ENCODE measurements at regions not wholly inside any gene's neighbourhood (a gene's known extent, or its start where the extent isn't known, plus 50 kb on each side); places are given as distances from the start of the nearest gene placed in this dataset.

DNA sequence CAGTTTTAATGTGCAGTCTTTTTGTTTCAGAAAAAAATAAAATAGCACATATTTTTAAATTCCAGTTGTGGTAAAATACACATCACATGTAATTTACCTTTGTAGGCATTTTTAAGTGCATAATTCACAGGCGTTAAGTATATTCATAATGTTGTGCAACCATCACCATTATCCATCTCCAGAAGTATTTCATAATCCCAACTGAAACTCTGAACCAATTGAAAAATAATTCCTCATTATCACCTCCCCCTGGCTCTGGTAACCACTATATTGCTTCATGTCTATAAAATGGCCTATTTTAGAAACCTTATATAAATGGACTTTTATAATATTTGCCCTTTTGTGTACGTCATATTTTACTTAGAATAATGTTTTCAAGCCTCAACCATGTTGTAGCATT, 756.5 kb upstream of the KLHL1 start:
- no peak for DNase-seq

DNA sequence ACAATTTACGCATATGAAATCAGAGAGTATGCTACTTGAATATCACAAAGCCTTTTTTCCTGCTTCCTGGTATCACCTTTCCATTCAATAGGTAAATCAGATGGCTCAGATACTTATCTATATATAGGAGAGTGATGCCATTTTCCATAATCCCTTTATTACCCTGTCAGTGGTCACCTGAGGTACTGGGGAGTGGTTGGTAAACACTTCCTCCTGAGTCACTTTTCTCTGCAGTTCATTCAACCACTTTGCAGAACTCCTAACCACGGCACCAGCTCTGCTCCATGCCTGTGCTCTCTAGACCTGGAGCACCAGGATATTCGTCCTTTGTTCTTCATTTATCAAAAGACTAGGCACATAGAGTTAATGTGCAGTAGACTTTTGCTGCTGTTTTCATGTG, 748.5 kb upstream of the KLHL1 start:
- no peak for DNase-seq

DNA sequence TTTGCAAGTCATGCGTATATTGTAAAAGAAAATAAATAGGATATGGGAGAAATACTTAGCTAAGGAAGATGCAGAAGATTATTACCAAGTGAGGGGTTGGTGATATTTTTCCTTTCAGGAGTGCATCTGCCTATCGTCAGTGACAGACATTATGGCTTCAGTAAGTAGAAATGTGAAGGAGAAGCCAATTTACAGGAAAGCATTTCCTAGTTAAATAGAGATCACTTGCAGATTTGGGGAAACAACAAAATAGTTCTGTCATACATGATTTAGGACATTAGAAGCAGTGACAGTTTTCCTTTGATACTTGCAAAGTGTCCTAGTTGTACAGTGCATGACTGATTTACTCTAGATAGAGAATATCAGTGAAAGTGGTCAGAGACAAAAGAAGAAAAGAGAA, 747.8 kb upstream of the KLHL1 start:
- DNase-seq: no peak

DNA sequence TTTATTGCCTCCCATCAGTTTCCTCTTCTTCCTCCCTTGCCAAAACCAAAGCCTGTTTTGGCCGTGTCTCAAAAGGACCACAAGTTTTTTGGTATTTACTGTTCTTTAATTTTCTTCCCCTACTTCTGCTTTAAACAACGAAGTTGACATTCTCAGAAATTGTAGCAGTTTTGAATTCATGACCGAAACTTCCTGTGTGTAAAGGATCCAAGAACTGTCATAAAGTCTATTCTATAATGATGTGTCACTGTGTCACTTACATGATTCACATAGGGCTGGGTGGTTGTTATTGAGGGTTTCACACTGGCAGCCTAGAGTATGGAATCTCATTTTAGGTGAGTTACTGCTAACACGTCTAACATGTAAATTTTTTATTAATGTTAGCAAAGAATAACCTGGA, 741.0 kb upstream of the KLHL1 start:
- no peak for DNase-seq

DNA sequence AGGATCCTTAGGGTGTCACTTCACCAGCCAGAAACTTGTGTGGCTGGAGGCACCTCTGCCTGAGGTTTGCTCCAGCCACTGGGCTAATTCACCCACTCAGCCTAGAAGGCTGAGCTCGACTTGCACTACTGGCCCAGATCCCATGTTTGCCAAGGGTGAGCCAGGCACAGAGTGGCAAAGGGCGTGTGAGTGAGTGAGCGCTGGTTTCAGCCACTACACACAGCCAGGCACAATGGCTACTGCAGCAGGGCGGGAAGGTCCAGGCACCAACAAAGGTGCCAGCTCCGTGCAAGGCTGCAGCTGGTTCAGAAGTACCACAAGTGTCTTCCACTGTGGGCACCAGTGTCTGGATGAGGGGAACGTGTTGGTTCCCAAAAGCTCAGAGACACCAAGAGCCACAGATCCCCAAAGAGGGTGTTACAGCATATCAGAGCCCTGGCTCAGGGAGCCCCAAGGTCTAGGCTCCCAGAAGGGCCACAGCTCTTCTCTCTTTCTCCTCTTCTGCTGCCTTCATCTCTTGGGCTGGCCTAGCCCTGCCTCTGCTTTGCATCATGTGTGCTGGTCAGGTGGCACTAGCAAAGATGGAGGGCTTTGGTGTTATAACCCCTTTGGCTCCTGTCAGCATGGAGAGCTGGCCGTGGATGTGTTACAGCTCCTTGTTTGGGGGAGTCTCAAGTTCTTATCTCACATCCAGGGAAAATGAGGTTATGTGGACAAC, 736.3 kb upstream of the KLHL1 start:
- no peak for DNase-seq

DNA sequence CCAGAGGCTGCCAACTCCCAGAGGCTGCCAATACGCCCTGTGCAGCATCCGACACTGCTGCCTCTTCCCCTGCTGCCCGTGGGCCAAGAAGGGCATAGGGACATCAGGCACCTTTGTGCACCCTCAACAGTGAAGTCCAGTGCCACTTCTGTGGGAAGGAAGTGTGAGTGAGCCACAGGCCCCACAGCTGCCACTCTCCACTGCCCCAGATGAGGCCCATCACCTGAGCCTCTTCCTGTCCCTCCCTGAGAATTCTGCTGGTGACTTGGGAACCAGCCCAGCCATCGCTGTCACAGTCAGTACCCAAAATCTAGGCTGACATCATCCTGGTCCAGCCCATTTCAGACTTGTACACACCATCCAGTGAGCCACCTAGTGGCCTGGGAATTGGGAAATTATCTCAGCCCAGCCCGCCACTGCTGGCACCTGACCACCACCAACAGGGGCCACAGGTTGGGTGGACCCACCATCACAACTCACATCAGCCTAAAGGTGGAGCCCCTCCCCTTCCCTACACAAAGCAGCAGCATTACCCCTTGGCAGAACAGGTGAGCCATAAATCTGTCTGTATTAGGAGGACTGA, 733.9 kb upstream of the KLHL1 start:
- DNase-seq: no peak

DNA sequence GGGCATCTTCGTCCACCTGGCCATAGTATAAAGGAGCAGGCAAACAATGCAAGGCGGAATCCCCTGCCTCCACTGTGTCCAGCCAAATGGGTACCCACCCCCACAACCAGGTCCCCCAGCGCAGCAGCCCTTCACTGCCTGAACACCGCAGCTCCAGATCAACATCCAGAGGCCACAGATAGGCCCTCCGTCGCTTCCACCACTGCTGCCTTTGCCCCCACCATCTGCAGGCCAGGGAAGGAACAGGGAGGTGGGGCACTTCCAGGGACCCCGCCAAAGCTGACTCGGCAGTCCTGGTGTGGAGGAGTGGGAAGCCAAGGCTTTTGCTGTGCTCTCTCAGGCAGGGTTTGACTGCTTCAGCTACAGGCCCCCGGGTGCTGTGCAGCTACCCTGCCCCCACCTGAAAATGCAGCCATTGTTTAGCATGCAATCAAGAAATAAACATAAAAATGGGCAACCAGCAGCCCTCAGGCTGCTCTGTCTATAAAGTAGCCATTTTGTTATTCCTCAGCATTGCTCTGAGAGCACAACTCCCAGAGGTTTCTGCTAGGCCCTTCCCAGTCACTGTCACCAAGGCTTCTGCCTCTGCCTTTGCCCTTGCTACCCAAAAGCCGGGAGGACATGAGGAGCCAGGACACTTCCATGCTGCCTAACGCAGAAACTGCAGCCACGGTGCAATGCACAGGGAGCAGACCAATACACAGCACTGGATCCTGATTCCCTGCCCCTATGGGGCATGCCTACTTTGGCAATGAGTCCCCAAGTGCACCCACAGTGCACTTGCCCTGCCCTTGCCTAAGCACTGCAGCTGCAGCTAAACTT, 733.2 kb upstream of the KLHL1 start:
- no peak for DNase-seq

DNA sequence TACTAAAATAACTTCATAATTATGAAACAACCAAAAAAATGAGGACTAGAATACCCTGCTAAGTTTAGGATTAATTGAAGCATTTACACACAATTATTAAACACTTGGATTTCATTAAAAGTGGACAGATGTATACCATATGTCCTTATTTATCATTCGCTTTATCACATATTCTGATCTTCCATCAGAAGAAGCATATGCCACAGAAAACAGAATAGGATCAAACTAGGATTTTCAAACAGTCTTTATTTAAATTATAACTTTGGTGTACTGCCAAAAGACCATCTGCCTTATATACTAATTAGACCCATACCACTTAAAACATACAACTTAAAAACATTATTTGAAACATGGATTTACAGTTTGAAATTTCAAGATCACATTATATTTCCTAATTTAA, 727.1 kb upstream of the KLHL1 start:
- DNase-seq: no peak

DNA sequence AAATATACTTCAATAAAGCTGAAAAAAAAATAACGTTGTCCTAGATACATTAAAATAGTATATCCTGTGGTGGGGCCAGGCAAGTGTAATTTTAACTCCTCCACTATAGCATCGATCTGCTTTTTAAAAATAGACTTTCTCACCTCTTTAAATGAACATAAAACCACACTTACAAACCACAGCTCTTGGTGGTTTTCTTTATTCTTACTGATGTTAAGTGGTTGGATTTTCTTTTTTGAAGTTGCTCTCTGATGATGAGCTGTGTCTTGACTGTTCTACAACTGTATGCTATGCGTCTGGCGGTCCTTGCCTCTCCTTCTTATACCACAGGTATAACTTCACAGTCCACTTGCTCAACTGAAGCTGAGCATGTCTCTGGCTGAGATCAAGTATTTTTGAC, 721.5 kb upstream of the KLHL1 start:
- no peak for DNase-seq

DNA sequence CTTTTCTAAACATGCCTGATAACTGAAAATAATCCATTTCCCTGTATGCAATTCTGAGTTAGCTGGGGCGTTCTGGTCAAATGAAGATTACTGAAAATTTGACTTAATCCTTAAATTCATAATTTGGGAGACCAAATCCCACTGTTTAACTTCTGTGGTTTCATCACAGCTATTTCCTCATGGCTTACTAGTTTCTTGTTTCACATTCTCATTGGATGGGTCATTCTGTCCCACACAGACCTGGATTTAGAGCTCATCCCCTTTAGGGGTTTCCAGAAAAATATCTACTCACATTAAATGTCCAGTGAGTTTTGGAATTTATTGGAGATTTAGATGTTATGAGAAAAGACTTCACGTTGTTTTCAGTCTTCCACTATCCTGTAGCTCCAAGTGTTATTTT, 709.3 kb upstream of the KLHL1 start:
- no peak for DNase-seq

DNA sequence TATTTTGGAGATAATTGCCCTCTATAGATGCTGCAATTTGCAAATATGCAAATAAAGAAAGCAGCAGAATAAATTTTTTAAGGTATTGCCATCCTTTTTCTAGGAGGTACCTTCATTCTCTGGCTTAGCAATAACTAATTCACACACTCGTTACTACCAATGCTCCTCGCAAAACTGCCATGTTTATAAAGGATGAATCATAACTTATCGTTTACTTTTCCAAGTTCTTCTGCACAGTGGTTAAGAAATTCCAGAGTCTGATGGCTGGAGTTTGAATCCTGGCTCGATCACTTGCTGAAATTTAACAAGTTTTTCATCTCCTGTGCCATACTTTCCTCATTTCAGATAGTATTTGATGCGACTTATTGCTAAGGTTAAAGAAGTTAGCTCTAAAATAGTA, 708.6 kb upstream of the KLHL1 start:
- no peak for DNase-seq

DNA sequence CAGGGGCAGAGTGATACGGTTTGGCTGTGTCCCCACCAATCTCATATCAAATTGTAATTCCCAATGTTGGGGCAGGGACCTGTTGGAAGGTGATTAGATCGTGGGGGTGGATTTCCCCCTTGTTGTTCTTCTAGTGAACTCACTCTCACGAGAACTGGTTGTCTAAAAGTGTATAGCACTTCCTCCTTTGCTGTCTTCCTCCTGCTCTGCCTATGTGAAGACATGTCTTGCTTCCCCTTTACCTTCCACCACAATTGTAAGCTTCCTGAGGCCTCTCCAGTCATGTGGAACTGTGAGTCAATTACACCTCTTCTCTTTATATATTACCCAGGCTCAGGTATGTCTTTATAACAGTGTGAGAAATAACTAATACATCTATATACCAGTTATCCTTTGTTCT, 706.4 kb upstream of the KLHL1 start:
- DNase-seq: no peak

DNA sequence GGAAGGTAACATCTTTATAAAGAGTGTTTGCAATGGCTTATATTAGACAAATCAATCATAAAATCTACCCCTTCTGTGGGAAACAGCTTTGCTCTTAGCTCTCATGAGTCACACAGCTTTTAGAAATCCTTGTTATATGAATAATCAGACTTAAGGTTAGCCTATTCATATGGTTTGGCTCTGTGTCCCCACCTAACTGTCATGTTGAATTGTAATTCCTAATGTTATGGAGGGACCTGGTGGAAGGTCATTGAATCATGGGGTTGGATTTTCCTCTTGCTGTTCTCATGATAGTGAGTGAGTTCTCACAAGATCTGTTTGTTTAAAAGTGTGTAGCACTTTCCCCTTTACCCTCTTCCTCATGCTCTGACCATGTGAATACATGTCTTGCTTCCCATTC, 704.2 kb upstream of the KLHL1 start:
- no peak for DNase-seq

DNA sequence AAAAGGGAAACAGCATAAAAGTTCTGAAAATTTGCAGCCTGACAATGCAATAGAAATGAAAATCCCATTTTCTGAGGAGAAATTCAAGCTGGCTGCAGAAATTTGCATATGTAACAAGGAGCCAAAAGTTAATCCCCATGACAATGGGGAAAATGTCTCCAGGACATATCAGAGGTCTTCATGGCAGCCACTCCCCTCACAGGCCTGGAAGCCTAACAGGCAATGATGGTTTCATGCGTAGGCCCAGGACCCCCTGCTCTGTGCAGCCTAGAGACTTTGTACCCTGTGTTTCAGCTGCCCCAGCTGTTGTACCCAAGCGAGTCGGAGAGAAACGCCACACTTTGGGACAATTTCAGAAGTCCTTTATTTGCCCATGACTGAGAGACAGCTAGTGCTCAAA, 701.3 kb upstream of the KLHL1 start:
- DNase-seq: no peak

DNA sequence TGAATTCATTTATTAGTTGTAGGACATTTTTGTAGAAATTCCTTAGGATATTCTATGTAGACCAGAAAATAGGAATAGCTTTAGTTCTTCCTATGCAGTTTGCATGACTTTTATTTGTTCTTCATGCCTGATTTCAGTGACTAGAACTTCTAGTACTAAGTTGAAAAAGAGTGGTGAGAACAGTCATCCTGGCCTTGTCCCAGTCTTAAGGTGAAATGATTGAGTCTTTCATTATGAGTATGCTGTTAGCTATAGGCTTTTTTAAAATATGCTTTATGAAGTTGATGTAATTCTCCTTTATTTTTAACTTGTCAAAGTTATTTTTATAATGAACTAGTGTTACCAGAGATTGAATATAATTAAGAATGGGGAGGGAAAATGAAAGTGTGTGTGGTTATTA, 690.1 kb upstream of the KLHL1 start:
- no peak for DNase-seq

DNA sequence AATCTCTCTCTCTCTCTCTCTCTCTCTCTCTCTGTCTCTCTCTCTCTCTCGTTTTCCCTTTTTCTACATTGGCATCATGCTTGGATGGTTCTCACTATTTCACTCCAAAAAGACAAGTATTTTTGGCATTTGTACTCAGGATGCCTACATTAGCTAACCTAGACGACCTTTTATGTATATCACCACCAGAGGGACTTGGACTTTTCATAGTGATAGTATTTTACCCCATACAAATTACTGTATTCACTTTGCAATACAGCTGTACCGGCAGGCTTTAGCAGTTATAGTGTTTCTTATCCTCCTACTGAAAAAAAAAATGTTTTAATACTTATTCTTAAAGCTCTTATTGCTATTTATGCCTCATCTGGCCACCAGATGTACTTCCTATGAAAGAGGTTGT, 687.2 kb upstream of the KLHL1 start:
- DNase-seq: no peak

DNA sequence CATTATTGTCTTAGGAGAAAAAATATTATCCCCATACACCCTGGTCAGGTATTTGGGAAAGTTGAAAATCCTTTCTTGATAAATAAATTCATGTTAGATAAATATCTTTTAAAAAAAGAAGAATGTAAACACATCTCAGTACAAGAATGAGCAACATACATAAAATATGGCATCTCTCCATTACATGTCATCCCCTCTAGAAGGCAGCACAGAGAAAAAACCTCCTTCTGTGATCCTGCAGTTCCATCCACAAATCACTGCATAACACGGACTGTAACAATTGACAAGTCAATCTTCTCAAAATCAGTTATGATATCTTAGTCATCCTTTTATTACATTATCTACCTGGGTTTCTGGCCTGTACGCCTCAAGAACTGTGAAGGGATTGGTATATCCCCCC, 683.9 kb upstream of the KLHL1 start:
- no peak for DNase-seq

DNA sequence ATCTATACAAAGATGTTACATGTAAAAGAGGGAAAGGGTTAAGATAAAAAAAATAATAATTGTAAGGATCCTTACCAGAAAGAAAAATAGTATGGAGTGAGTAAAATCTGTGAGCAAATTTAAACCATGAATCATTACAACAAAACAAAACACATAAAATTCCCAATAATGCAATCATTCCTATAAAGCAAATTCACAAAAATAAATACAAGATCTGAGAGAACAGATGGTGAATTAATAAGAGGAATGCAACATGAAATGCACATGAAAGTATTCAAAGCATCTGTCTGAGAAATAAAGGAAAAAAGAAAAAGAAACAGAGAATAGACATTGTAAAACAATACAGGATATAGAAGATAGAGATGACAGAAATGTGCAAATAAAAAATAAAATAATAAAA, 681.5 kb upstream of the KLHL1 start:
- DNase-seq: no peak

DNA sequence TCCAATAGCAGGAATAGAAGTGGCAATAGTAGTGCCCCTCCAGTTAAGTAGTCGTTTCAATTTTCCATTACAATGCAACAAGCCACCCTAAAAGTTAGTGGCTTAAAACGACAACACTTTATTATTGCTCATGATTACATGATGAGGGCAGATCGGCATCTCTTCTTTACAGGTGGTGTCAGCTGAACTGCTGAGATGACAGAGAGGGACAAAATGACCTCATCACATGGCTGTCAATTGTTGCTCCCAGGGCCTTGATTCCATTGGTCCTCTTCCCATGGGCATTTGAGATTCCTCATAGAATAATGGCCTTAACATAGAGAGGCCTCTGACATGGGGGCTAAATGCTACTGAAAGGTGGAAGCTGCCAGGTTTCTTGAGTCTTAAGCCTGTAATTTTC, 679.8 kb upstream of the KLHL1 start:
- no peak for DNase-seq

DNA sequence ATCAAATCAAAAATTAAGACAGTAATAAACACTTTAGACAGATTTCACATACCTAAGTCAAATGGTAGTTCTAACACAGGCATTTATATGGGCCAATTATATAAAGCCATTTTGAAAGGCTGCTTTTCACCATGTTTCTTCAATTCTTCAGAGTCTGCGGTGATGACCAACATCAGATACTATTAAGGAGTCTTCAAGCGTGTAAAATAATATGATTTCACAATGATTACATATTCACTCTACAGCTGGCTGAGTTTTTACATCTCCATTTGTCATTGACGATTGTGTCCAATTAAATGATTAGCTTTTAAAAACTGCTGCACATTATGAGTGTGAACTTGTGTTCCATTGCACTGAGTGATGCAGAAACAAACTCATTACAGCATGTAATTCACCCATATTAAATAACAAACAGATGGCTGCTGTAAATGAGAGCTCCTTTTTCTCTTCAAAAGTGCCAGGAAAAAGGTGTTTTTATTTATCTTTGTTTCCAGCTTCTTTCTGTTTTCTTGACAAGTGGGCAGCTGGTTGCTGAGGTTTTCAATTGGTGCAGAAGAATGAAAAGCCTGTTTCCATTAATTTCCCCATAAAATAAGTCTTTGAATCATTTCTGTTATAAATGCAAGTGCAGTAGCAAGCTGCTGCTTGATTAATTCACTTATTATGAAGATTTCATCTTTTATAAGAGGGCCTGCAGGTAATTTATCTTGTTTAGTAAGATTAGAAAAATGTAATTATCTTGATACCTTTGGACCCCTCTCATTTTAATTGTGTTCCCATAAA, 676.1 kb upstream of the KLHL1 start:
- DNase-seq: no peak

DNA sequence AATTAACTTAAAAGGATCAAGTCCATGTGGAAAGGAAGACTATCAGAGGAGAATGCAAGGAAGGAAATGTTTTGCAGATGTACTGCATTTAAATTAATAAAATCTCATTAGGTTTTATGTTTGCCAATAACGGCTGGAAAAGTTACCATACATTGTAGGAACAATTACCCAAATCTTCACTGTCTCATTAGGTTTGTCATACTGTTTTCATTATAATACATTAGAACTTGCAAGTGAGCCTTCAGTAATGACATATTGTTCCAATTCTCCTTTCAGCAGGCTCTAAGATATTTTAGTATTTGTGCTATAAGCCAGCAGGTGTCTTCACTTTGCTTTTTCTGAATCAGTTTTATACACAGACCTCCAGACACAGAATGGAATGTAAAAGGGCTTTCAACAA, 661.6 kb upstream of the KLHL1 start:
- no peak for DNase-seq

DNA sequence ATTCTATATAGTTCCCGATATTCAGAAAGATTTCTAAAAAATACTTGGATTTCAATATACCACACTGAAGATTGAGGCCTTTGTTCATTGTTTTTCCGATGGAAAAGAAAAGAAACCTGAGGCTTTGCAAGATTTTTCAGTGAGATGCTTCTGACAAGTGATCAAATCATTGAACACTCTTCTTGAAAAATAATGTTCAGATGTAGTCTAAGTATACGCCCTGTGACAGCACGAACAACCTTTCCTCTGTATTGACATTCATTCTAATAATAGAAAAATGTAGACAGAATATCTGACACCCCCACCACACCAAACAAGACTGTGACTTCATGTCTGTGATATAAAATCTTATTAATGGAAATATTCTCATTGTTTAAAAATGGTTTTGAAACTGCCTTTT, 650.7 kb upstream of the KLHL1 start:
- DNase-seq: no peak

DNA sequence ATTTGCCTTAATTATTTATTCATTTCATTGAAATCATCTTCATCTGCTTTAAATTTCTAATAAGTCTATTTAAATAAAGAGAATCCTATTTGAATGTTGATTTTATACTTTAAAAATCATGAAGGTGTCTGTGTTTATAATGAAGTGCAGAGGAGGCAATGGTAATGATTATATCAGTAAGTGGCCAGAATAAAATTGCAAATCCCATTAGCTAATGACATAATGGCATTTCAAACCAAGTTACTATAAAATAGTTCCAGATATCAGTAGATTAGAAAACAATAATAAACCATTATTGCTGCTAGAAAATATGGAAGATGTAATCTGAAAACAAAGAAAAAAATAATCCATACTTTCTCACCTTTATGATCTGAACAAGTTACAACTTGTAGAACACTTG, 647.8 kb upstream of the KLHL1 start:
- no peak for DNase-seq

DNA sequence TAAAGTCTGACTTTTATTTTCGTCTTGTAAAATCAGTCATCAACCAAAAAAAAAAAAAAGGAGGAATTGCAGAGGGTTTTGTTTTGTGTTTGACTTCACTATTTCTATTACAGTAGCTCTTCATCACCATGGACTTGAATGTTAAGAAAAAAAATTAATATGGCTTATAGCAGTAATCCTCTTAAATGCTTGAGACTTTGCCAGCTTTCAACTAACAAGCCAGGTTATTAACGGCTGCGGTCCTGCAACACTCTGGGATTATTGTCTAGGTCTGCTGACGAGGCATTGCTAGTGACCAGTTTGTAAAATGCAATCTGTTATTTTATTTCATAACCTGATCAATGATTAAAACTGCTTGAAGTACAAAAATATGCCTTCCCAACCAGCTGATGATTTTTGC, 647.2 kb upstream of the KLHL1 start:
- DNase-seq: no peak
